HL-60 (cell line): ENCODE measurements at regions not wholly inside any gene's neighbourhood (a gene's known extent, or its start where the extent isn't known, plus 50 kb on each side); places are given as distances from the start of the nearest gene placed in this dataset.

Experiments used
- DNase-seq, 2 experiments: peaks; one replicate each; pipeline ENCODE4 v3.0.0-alpha.2; 2010 to 2020; ENCODE audit warnings: low read depth in 1 of 2, low spot score in 1 of 2
- H3K27ac ChIP-seq: fragments of 250-450 bp; sonication (Bioruptor Pico); replicated peaks from 2 replicates; pipeline ENCODE4 v1.5.1; 2020; ENCODE audit warnings: mild to moderate bottlenecking, moderate library complexity
- H3K27me3 ChIP-seq: fragments of 250-450 bp; sonication (Bioruptor Pico); 2 replicates; pipeline ENCODE4 v1.5.1; 2021; ENCODE audit warnings: mild to moderate bottlenecking, moderate library complexity; ENCODE audit not compliant: insufficient read depth, poor library complexity, severe bottlenecking
- H3K4me3 ChIP-seq: replicated peaks from 2 replicates; pipeline ENCODE4 v1.5.1; 2011; ENCODE audit warnings: mild to moderate bottlenecking, control low read depth, low read length; ENCODE audit not compliant: insufficient read depth
- GABPA ChIP-seq: IDR thresholded peaks from 2 replicates; pipeline ENCODE4 v1.6.1; 2012; ENCODE audit warnings: low read depth
- POLR2AphosphoS5 ChIP-seq: IDR thresholded peaks from 2 replicates; pipeline ENCODE4 v1.6.1; 2012; ENCODE audit warnings: low read depth
- SPI1 ChIP-seq: IDR thresholded peaks from 2 replicates; pipeline ENCODE4 v1.6.1; 2012; ENCODE audit warnings: low read depth, mild to moderate bottlenecking, borderline replicate concordance
- TF ChIP-seq, protein P1 (sequence below): IDR thresholded peaks from 2 replicates; pipeline ENCODE4 v1.6.1; 2012; ENCODE audit warnings: low read depth; ENCODE audit not compliant: insufficient replicate concordance
- TF ChIP-seq, protein P2 (sequence below): IDR thresholded peaks from one replicate; pipeline ENCODE4 v1.5.1; 2011; ENCODE audit warnings: low read length, control low read depth, inconsistent platforms; ENCODE audit not compliant: insufficient read depth

DNA sequence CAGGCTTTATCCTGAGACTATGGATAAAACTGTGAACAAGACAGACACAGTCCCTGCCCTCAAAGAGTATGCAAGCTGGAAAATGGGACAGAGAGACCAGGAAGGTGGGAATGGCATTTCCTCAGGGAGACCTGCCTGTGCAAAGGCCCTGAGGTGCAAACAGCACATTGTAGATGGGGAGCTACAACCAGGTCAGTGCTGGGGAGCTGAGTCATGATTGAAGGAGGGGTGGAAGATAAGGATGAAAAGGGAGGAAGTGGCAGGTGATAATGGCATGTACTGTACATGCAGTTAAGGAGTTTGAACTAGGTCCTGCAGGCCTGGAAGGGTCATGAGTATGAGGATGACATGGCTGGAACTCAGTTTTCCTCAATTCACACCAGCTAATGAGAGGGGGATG lies 75.5 kb upstream of the BOD1 start:
- DNase-seq = no peak
- Histone ChIP-seq H3K27ac (no peak overlapping the region), H3K27me3 (no peaks in the 10 kb centered on the region), H3K4me3 (no peak overlapping the region)
- TF ChIP-seq POLR2AphosphoS5 (no peak), SPI1 (no peak), GABPA (no peak)
- TF ChIP-seq, protein P1, sequence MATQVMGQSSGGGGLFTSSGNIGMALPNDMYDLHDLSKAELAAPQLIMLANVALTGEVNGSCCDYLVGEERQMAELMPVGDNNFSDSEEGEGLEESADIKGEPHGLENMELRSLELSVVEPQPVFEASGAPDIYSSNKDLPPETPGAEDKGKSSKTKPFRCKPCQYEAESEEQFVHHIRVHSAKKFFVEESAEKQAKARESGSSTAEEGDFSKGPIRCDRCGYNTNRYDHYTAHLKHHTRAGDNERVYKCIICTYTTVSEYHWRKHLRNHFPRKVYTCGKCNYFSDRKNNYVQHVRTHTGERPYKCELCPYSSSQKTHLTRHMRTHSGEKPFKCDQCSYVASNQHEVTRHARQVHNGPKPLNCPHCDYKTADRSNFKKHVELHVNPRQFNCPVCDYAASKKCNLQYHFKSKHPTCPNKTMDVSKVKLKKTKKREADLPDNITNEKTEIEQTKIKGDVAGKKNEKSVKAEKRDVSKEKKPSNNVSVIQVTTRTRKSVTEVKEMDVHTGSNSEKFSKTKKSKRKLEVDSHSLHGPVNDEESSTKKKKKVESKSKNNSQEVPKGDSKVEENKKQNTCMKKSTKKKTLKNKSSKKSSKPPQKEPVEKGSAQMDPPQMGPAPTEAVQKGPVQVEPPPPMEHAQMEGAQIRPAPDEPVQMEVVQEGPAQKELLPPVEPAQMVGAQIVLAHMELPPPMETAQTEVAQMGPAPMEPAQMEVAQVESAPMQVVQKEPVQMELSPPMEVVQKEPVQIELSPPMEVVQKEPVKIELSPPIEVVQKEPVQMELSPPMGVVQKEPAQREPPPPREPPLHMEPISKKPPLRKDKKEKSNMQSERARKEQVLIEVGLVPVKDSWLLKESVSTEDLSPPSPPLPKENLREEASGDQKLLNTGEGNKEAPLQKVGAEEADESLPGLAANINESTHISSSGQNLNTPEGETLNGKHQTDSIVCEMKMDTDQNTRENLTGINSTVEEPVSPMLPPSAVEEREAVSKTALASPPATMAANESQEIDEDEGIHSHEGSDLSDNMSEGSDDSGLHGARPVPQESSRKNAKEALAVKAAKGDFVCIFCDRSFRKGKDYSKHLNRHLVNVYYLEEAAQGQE = no peak
- TF ChIP-seq, protein P2, sequence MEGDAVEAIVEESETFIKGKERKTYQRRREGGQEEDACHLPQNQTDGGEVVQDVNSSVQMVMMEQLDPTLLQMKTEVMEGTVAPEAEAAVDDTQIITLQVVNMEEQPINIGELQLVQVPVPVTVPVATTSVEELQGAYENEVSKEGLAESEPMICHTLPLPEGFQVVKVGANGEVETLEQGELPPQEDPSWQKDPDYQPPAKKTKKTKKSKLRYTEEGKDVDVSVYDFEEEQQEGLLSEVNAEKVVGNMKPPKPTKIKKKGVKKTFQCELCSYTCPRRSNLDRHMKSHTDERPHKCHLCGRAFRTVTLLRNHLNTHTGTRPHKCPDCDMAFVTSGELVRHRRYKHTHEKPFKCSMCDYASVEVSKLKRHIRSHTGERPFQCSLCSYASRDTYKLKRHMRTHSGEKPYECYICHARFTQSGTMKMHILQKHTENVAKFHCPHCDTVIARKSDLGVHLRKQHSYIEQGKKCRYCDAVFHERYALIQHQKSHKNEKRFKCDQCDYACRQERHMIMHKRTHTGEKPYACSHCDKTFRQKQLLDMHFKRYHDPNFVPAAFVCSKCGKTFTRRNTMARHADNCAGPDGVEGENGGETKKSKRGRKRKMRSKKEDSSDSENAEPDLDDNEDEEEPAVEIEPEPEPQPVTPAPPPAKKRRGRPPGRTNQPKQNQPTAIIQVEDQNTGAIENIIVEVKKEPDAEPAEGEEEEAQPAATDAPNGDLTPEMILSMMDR = no peak

DNA sequence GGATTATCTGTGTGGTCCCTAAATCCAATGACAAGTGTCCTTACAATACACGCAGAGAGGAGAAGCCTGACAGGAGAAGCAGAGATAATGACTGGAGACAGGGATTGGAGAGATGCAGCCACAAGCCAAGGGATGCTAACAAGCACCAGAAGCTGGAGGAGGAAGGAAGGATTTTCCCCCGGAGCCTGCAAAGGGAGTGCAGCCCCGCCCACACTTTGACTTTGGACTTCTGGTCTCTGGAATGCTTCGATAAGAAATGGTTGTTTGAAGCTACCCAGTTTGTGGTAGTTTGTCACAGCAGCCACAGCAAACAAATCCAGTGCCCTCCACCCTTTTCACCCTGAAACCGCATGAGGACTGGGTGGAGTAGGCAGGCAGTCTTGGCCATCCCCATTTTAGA lies 77.2 kb upstream of the BOD1 start:
- no peak for DNase-seq

DNA sequence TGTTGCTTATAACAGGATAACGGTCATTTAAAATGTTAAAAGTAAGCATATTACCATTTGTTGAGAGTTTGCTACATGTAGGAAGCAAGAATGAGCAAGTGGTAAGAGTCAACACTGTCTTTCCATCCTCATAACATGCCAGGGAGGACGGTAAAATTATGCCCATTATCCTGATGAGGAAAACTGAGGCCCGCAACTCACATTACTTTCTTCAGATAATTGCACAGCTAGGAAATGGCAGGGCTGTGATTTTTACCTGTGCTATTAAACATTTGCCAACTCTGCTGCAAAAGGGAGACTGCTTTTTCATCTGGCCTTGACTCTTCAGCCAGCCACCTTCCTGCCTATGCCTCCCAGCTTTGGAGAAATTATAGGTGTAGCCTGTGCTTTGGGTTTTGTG lies 79.8 kb upstream of the BOD1 start:
- Histone ChIP-seq H3K27ac (no peak overlapping the region), H3K27me3 (no peaks in the 10 kb centered on the region), H3K4me3 (no peak overlapping the region)
- no peak for DNase-seq
- TF ChIP-seq SPI1 (no peak), POLR2AphosphoS5 (no peak), GABPA (no peak)
- TF ChIP-seq, protein P1 = no peak
- TF ChIP-seq, protein P2 = no peak

More for the DNA sequence above, 77.2 kb upstream of the BOD1 start:
- Histone ChIP-seq H3K27me3 (no peaks in the 10 kb centered on the region), H3K4me3 (no peak overlapping the region), H3K27ac (no peak overlapping the region)
- TF ChIP-seq, protein P2 = no peak
- TF ChIP-seq, protein P1 = no peak
